Heart left ventricle (tissue), 16 donors: ENCODE measurements at regions not wholly inside any gene's neighbourhood (a gene's known extent, or its start where the extent isn't known, plus 50 kb on each side); places are given as distances from the start of the nearest gene placed in this dataset.
A peak's percentile ranks its signal among the peaks of the same experiment; 100 is the strongest.

Experiments
- ATAC-seq, 4 donors: fragments of 200-7000 bp; cut with Tn5 transposase; one replicate each; pipeline ENCODE4 v1.9.1; 2020 to 2022; ENCODE audit warnings: moderate library complexity in 4 of 4, mild to moderate bottlenecking in 3 of 4, moderate number of reproducible peaks in 1 of 4
- DNase-seq, 5 donors: peaks; one replicate each; pipeline ENCODE4 v3.0.0-alpha.2; 2020
- H3K27ac ChIP-seq, 12 donors: fragments of 200-600 bp; sonication (generic) in 4 of 12; one replicate each; pipeline versions ENCODE4 v1.5.0 to v1.8.0; 2016 to 2022; ENCODE audit warnings: mild to moderate bottlenecking in 2 of 12
- H3K27me3 ChIP-seq, 9 donors: fragments of 200-600 bp; sonication (generic) in 2 of 9; one replicate each; pipeline versions ENCODE4 v1.5.1 to v1.8.0; 2016 to 2022; ENCODE audit warnings: mild to moderate bottlenecking in 3 of 9
- H3K36me3 ChIP-seq, 9 donors: fragments of 200-600 bp; sonication (generic) in 2 of 9; one replicate each; pipeline versions ENCODE4 v1.5.0 to v1.8.0; 2018 to 2022; ENCODE audit warnings: mild to moderate bottlenecking in 2 of 9
- H3K4me1 ChIP-seq, 12 donors: fragments of 200-600 bp; sonication (generic) in 4 of 12; one replicate each; pipeline versions ENCODE4 v1.5.0 to v1.8.0; 2016 to 2022; ENCODE audit warnings: mild to moderate bottlenecking in 3 of 12
- H3K4me3 ChIP-seq, 12 donors: fragments of 200-600 bp; sonication (generic) in 4 of 12; one replicate each; pipeline versions ENCODE4 v1.5.0 to v1.8.0; 2017 to 2022; ENCODE audit warnings: mild to moderate bottlenecking in 9 of 12, moderate library complexity in 4 of 12
- H3K9me3 ChIP-seq, 12 donors: fragments of 200-600 bp; sonication (generic) in 4 of 12; one replicate each; pipeline versions ENCODE4 v1.5.0 to v1.8.0; 2016 to 2022; ENCODE audit warnings: mild to moderate bottlenecking in 1 of 12
- POLR2A ChIP-seq, 2 donors: fragments of 450-650 bp; IDR thresholded peaks; one replicate each; pipeline ENCODE4 v1.6.1; 2017; ENCODE audit warnings: antibody characterized with exemption in 2 of 2, mild to moderate bottlenecking in 2 of 2, moderate library complexity in 2 of 2
- WGBS, 4 donors: extraction: QIAGEN DNeasy Blood & Tissue Kit in 2 of 4; methylation state at CpG; one replicate each; pipeline versions ENCODE4 v1.1.5 to v1.1.7; 2013 to 2018; 5-methylcytosine and 5-hydroxymethylcytosine counted together
- intact Hi-C, 10 donors: fragments of 100-400 bp; cut with DNase I; formaldehyde crosslinking; loops; one replicate each; pipeline versions ENCODE4 v1.11.1 to v1.14.2; 2022
- TF ChIP-seq, protein P1 (sequence below), 12 donors: fragments of 200-600 bp; sonication (generic) in 4 of 12; IDR thresholded peaks; one replicate each; pipeline versions ENCODE4 v1.5.0 to v1.8.0; 2018 to 2022; ENCODE audit warnings: antibody characterized with exemption in 12 of 12, mild to moderate bottlenecking in 5 of 12
- donor health status: ischemic (EF 13 %, LVEDD 7.1; RV severe dilation, severe dysfunction).
- donor health status: healthy with polysubstance abuse.
- donor health status: DM: no; HTN: yes; CAD: no.
- donor health status: DM: no; HTN: no; CAD: no.
- donor health status: ischemic (EF 25% LVEDD 6.9; RV normal size, moderate dysfunction).
- donor health status: ischemic (EF 25% LVEDD 5.7; RV mildly dilated, moderate dysfunction).
- donor health status: healthy.
- donor health status: DM: yes; HTN: yes; CAD: no.
- donor health status: ischemic (EF 35%, LVEDD 5.7; RV mildly dilated, moderate dysfunction).
- donor health status: nonischemic (EF 11% LVEDD 7.7; RV severe dilation, severe dysfunction).
- donor health status: DM: yes; HTN: yes; CAD: no.
- donor health status: PGD.
- donor health status: ischemic (EF 29% LVEDD 5.4; RV normal size, mild dysfunction).
- donor health status: nonischemic (EF 23%, LVEDD 6.1; RV moderate dilation, normal function).

DNA sequence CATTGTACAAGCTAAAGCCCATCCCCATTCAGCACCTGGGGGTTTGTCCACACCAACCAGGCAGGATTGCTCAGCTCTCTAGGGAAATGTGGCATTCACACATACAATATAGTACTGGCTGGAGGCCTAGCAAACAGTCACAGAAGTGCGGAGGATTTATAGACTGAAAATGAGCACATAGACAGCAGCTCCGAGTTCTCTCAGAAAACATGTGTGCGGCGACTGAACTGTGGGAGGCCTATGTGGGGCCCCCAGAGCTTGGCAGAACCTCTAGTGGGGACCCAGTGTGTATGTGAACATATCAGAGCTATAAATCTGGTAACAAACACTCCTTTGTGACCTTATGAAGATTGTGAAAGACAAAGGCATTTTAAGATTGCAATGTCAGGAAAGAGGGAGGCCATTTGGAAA is 431.1 kb downstream of the DTWD2 start:
- no peaks in the 10 kb centered on the region for H3K27me3 ChIP-seq
- TF ChIP-seq, protein P1, sequence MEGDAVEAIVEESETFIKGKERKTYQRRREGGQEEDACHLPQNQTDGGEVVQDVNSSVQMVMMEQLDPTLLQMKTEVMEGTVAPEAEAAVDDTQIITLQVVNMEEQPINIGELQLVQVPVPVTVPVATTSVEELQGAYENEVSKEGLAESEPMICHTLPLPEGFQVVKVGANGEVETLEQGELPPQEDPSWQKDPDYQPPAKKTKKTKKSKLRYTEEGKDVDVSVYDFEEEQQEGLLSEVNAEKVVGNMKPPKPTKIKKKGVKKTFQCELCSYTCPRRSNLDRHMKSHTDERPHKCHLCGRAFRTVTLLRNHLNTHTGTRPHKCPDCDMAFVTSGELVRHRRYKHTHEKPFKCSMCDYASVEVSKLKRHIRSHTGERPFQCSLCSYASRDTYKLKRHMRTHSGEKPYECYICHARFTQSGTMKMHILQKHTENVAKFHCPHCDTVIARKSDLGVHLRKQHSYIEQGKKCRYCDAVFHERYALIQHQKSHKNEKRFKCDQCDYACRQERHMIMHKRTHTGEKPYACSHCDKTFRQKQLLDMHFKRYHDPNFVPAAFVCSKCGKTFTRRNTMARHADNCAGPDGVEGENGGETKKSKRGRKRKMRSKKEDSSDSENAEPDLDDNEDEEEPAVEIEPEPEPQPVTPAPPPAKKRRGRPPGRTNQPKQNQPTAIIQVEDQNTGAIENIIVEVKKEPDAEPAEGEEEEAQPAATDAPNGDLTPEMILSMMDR (IDR thresholded peaks at IDR 0.05), result no peak
- TF ChIP-seq POLR2A (IDR thresholded peaks at IDR 0.05), result no peak
- H3K4me1 ChIP-seq, result peaks cover 0 to 41% (median 10%) of the 10 kb centered on the region in 12 donors
- WGBS, 4 donors, result 88 to 92% (median 90%) methylated on average over 4 of the region's 4 CpGs
- H3K9me3 ChIP-seq, result no peaks in the 10 kb centered on the region
- H3K27ac ChIP-seq, result peak overlapping the region in 3 of 12 donors; percentile 18 to 61 (median 26)
- DNase-seq (no peak), ATAC-seq (no peak)
- intact Hi-C loops, result no loop called here
- no peak overlapping the region for H3K4me3 ChIP-seq
- no peaks in the 10 kb centered on the region for H3K36me3 ChIP-seq

DNA sequence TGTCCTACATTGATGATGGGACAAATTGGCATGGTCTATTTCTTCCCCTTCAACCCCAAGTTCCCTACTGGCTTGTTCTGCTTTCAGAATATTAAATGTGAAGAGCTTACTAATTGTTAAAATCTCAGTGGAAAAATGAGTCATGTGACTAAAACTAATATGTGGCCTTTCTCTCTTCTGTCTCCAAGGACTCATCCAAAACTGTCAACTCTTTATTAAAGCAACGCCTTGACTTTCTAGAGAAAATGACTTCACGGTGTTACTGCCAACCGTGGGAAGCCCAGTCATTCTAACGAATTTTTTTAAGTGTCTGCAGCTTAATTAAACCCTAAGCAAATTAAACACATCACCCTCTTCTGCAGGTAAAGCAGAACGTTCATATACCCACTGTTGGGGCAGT is 431.6 kb downstream of the DTWD2 start:
- intact Hi-C loops, result no loop called here
- no peak overlapping the region for H3K27ac ChIP-seq
- TF ChIP-seq POLR2A (IDR thresholded peaks at IDR 0.05), result no peak
- TF ChIP-seq, protein P1 (IDR thresholded peaks at IDR 0.05), result no peak
- no peaks in the 10 kb centered on the region for H3K36me3 ChIP-seq
- WGBS, 4 donors, result 77 to 91% (median 81%) methylated on average over 5 of the region's 5 CpGs
- H3K4me1 ChIP-seq, result peaks cover 0 to 41% (median 10%) of the 10 kb centered on the region in 12 donors
- DNase-seq, result no peak
- H3K9me3 ChIP-seq, result no peaks in the 10 kb centered on the region
- no peak overlapping the region for H3K4me3 ChIP-seq
- ATAC-seq, result no peak
- no peaks in the 10 kb centered on the region for H3K27me3 ChIP-seq

DNA sequence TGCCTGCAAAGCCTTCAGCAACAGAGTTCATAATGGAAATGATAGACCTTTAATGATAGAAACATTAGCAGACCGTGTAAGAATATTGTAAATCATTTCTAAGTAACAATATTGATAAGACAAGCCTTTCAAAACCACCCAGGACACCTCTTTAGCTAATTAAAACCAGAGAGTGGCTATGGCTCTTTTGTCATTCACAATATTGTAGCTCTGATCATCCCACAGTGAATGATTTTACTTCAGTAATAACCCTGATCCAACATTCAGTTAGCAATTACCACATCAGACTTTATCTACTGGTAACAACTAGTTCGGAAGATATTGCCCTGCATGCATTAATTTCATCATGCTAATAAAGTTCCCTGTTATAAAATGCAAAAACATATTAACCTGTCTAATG is 432.6 kb downstream of the DTWD2 start:
- Histone ChIP-seq H3K36me3 (no peaks in the 10 kb centered on the region), H3K4me3 (no peak overlapping the region), H3K27me3 (no peaks in the 10 kb centered on the region), H3K27ac (no peak overlapping the region), H3K9me3 (no peaks in the 10 kb centered on the region), H3K4me1 (peaks cover 0 to 46% (median 10%) of the 10 kb centered on the region in 12 donors)
- intact Hi-C loops, result no loop called here
- ATAC-seq (no peak), DNase-seq (no peak)
- TF ChIP-seq POLR2A (IDR thresholded peaks at IDR 0.05), result no peak
- 77 to 88% (median 82%) methylated on average over 2 of the region's 2 CpGs for WGBS, 4 donors

DNA sequence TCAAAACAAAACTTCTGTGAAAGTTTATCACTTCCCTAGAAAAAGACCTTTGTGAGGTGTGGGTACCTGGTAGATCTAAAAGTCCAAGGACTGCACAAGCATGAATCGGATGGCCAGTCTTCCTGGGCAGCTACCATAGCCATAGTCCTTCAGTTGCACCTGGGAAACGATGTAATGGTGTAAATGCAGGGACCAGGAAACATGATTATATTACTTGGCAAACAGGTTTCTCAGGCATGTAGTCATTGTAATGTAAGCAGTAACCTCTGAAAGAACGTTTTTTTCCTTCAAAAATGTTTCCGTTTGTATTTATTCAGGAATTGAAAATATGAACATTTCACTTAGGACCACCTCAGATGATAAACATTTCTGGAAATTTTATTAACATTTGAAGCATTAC is 433.4 kb downstream of the DTWD2 start:
- Histone ChIP-seq H3K27ac (no peak overlapping the region), H3K27me3 (no peaks in the 10 kb centered on the region), H3K4me1 (peaks cover 0 to 51% (median 10%) of the 10 kb centered on the region in 12 donors), H3K9me3 (no peaks in the 10 kb centered on the region), H3K36me3 (no peaks in the 10 kb centered on the region), H3K4me3 (no peak overlapping the region)
- intact Hi-C loops, result no loop called here
- WGBS, 4 donors, result 79 to 84% (median 82%) methylated on average over 4 of the region's 4 CpGs
- TF ChIP-seq, protein P1 (IDR thresholded peaks at IDR 0.05), result no peak
- no peak for TF ChIP-seq POLR2A (IDR thresholded peaks at IDR 0.05)
- ATAC-seq (no peak), DNase-seq (no peak)

DNA sequence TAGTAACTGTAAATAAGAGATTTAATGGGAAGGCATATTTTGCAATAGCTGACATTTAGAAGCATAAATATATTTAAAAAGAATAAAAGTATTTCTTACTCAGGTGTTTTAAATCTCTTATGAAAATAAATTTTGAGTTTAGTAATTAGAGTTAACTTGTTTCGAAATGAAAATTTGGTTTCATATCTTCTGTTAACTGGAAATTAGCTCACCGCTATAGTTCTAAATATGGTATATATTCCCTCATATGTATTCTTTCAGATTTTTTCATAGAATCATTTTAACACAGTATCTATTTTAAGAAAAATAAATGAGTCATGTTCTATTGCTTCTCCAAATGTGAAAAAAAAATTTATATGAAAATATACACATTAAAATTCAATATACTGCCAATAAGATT is 434.1 kb downstream of the DTWD2 start:
- ATAC-seq (no peak), DNase-seq (no peak)
- no peak for TF ChIP-seq POLR2A (IDR thresholded peaks at IDR 0.05)
- TF ChIP-seq, protein P1 (IDR thresholded peaks at IDR 0.05), result no peak
- intact Hi-C loops, result no loop called here
- 94 to 96% (median 95%) methylated on average over 2 of the region's 2 CpGs for WGBS, 4 donors
- no peaks in the 10 kb centered on the region for H3K27me3 ChIP-seq
- peak overlapping the region in 2 of 12 donors; percentile 26 to 29 for H3K27ac ChIP-seq
- no peak overlapping the region for H3K4me3 ChIP-seq
- no peaks in the 10 kb centered on the region for H3K36me3 ChIP-seq
- peaks cover 0 to 58% (median 10%) of the 10 kb centered on the region in 12 donors for H3K4me1 ChIP-seq
- H3K9me3 ChIP-seq, result no peaks in the 10 kb centered on the region
